H1 (cell line): ENCODE measurements at regions not wholly inside any gene's neighbourhood (a gene's known extent, or its start where the extent isn't known, plus 50 kb on each side); places are given as distances from the start of the nearest gene placed in this dataset.

ENCODE experiments used
- CTCF ChIA-PET: fragments of 300-600 bp; sonication (Branson Sonifier 250); formaldehyde crosslinking; loops from one replicate; lab custom pipeline; 2021; ENCODE audit not compliant: partially characterized antibody; lab: Charles Lee
- POLR2A ChIA-PET: fragments of 300-600 bp; sonication (Branson Sonifier 250); formaldehyde crosslinking; loops from one replicate; lab custom pipeline; 2021; ENCODE audit warnings: inconsistent platforms; ENCODE audit not compliant: partially characterized antibody; lab: Charles Lee
- DNase-seq, 2 experiments: peaks; one replicate each; pipeline versions ENCODE4 v3.0.0 to v3.0.0-alpha.2; 2010 to 2022; ENCODE audit warnings: low spot score in 2 of 2, low read depth in 1 of 2, mixed read lengths in 1 of 2
- FAIRE-seq: peaks from 2 replicates; lab custom pipeline; 2011; peaks lifted over from hg19 to GRCh38; lab: Jason Lieb, UNC
- H2AFZ ChIP-seq: 2 replicates; pipeline ENCODE4 v1.8.1; 2012; ENCODE audit warnings: low read length, inconsistent platforms
- H2AK5ac ChIP-seq: 2 replicates; pipeline ENCODE4 v1.6.1; 2013; ENCODE audit warnings: low read depth, low read length
- H2BK120ac ChIP-seq: replicated peaks from 2 replicates; pipeline ENCODE3; 2013; ENCODE audit warnings: low read depth, low read length, inconsistent platforms
- H2BK12ac ChIP-seq: 2 replicates; pipeline ENCODE4 v1.6.1; 2013; ENCODE audit warnings: low read depth, low read length
- H2BK15ac ChIP-seq: 2 replicates; pipeline ENCODE4 v1.6.1; 2013; ENCODE audit warnings: low read length
- H2BK20ac ChIP-seq: 2 replicates; pipeline ENCODE4 v1.6.1; 2013; ENCODE audit warnings: low read length
- H2BK5ac ChIP-seq: 2 replicates; pipeline ENCODE4 v1.6.1; 2013; ENCODE audit warnings: low read depth, low read length
- H3K14ac ChIP-seq: 2 replicates; pipeline ENCODE4 v1.6.1; 2013; ENCODE audit warnings: inconsistent platforms; ENCODE audit not compliant: insufficient read length
- H3K18ac ChIP-seq: 2 replicates; pipeline ENCODE4 v1.6.1; 2013; ENCODE audit warnings: low read length; ENCODE audit errors: extremely low read depth
- H3K23ac ChIP-seq: 2 replicates; pipeline ENCODE4 v1.6.1; 2013; ENCODE audit warnings: inconsistent platforms; ENCODE audit not compliant: insufficient read length
- H3K23me2 ChIP-seq: 2 replicates; pipeline ENCODE4 v1.6.1; 2013; ENCODE audit warnings: low read depth, low read length
- H3K27ac ChIP-seq: 2 replicates; pipeline ENCODE4 v1.6.1; 2011; ENCODE audit warnings: low read depth, low read length, inconsistent platforms
- H3K27me3 ChIP-seq, 4 experiments: replicated peaks in 1 of 4; 1 replicate in 1 of 4; 2 replicates in 3 of 4; pipeline versions ENCODE4 v1.6.1 to v1.8.1; 2011 to 2013; ENCODE audit warnings: low read length in 3 of 4, mild to moderate bottlenecking in 3 of 4, inconsistent platforms in 2 of 4, mixed read lengths in 2 of 4, moderate library complexity in 1 of 4; ENCODE audit not compliant: control insufficient read depth in 3 of 4, insufficient read depth in 3 of 4; ENCODE audit errors: extremely low read depth in 1 of 4
- H3K36me3 ChIP-seq, 4 experiments: 2 replicates each; pipeline versions ENCODE4 v1.6.1 to v1.8.1; 2011 to 2013; ENCODE audit warnings: mild to moderate bottlenecking in 4 of 4, low read length in 3 of 4, moderate library complexity in 2 of 4, control low read depth in 1 of 4, inconsistent platforms in 1 of 4; ENCODE audit not compliant: insufficient read depth in 4 of 4, control insufficient read depth in 2 of 4
- H3K4ac ChIP-seq: replicated peaks from 2 replicates; pipeline ENCODE3; 2013; ENCODE audit warnings: low read length, low read depth, mixed read lengths, inconsistent platforms; ENCODE audit not compliant: insufficient read length
- H3K4me1 ChIP-seq, 4 experiments: replicated peaks in 1 of 4; 1 replicate in 1 of 4; 2 replicates in 3 of 4; pipeline versions ENCODE4 v1.6.1 to v1.8.1; 2011 to 2013; ENCODE audit warnings: low read length in 3 of 4, inconsistent platforms in 2 of 4, mixed read lengths in 1 of 4; ENCODE audit not compliant: insufficient read depth in 4 of 4, control insufficient read depth in 3 of 4
- H3K4me2 ChIP-seq, 2 experiments: 2 replicates each; pipeline versions ENCODE4 v1.6.1 to v1.8.1; 2011 to 2013; ENCODE audit warnings: low read depth in 2 of 2, low read length in 2 of 2, control low read depth in 1 of 2, inconsistent platforms in 1 of 2, mild to moderate bottlenecking in 1 of 2; ENCODE audit not compliant: insufficient read depth in 1 of 2
- H3K4me3 ChIP-seq, 4 experiments: fragments of 200-600, 300-600 bp in 1 of 4; sonication (generic), shearing (Covaris generic), sonication (Bioruptor Twin) in 1 of 4; 2 replicates each; pipeline versions ENCODE4 v1.5.1 to v1.8.1; 2011 to 2016; ENCODE audit warnings: low read length in 4 of 4, low read depth in 3 of 4, control low read depth in 2 of 4, inconsistent platforms in 2 of 4, mild to moderate bottlenecking in 2 of 4, mixed read lengths in 1 of 4, moderate library complexity in 1 of 4; ENCODE audit not compliant: insufficient read depth in 2 of 4; ENCODE audit errors: extremely low read depth in 1 of 4
- H3K56ac ChIP-seq: replicated peaks from 2 replicates; pipeline ENCODE3; 2013; ENCODE audit warnings: low read depth, mild to moderate bottlenecking, mixed read lengths, low read length, inconsistent platforms; ENCODE audit not compliant: insufficient read length
- H3K79me1 ChIP-seq: 2 replicates; pipeline ENCODE4 v1.6.1; 2013; ENCODE audit warnings: low read depth, low read length, control low read depth
- H3K79me2 ChIP-seq, 2 experiments: 2 replicates each; pipeline versions ENCODE4 v1.6.1 to v1.8.1; 2012 to 2013; ENCODE audit warnings: low read length in 2 of 2, mild to moderate bottlenecking in 2 of 2, inconsistent platforms in 1 of 2; ENCODE audit not compliant: insufficient read depth in 2 of 2, control insufficient read depth in 1 of 2
- H3K9ac ChIP-seq, 4 experiments: replicated peaks in 1 of 4; 1 replicate in 1 of 4; 2 replicates in 3 of 4; pipeline versions ENCODE4 v1.6.1 to v1.8.1; 2011 to 2013; ENCODE audit warnings: low read depth in 3 of 4, low read length in 3 of 4, control low read depth in 2 of 4, mild to moderate bottlenecking in 2 of 4, moderate library complexity in 2 of 4, inconsistent platforms in 1 of 4; ENCODE audit errors: extremely low read depth in 1 of 4
- H3K9me3 ChIP-seq, 2 experiments: 2 replicates each; pipeline versions ENCODE4 v1.6.1 to v1.8.1; 2012 to 2013; ENCODE audit warnings: mild to moderate bottlenecking in 2 of 2, moderate library complexity in 2 of 2, control low read depth in 1 of 2, inconsistent platforms in 1 of 2, low read depth in 1 of 2, low read length in 1 of 2, mixed read lengths in 1 of 2; ENCODE audit not compliant: insufficient read depth in 2 of 2
- H4K20me1 ChIP-seq, 2 experiments: replicated peaks in 1 of 2; 2 replicates each; pipeline versions ENCODE3 to v1.8.1; 2011 to 2013; ENCODE audit warnings: inconsistent platforms in 2 of 2, low read length in 2 of 2, mild to moderate bottlenecking in 1 of 2; ENCODE audit not compliant: insufficient read depth in 2 of 2, control insufficient read depth in 1 of 2
- H4K5ac ChIP-seq: 2 replicates; pipeline ENCODE4 v1.6.1; 2013; ENCODE audit warnings: low read length, low read depth, mixed read lengths, inconsistent platforms; ENCODE audit not compliant: insufficient read length
- H4K8ac ChIP-seq: 2 replicates; pipeline ENCODE4 v1.8.0; 2013; ENCODE audit warnings: mild to moderate bottlenecking, moderate library complexity, low read length, inconsistent platforms; ENCODE audit not compliant: insufficient read depth; ENCODE audit errors: extremely low read depth
- H4K91ac ChIP-seq: replicated peaks from 2 replicates; pipeline ENCODE3; 2013; ENCODE audit warnings: low read length, mixed read lengths, inconsistent platforms; ENCODE audit not compliant: insufficient read length
- CBX5 ChIP-seq: fragments of 300-800, 300-1000 bp; sonication (generic); IDR thresholded peaks from 2 replicates; pipeline ENCODE4 v1.7.1; 2016; ENCODE audit warnings: antibody characterized with exemption, low read length, low read depth
- CEBPB ChIP-seq: IDR thresholded peaks from 2 replicates; pipeline ENCODE4 v1.6.1; 2012; ENCODE audit warnings: low read depth, low read length
- CREB1 ChIP-seq: IDR thresholded peaks from 2 replicates; pipeline ENCODE4 v1.6.1; 2012; ENCODE audit warnings: inconsistent platforms
- CTCF ChIP-seq, 3 experiments: IDR thresholded peaks; 1 replicate in 2 of 3; 2 replicates in 1 of 3; pipeline versions ENCODE4 v1.5.1 to v1.6.1; 2011; ENCODE audit warnings: low read length in 3 of 3, mild to moderate bottlenecking in 3 of 3, inconsistent platforms in 2 of 3, low read depth in 1 of 3, moderate library complexity in 1 of 3; ENCODE audit not compliant: insufficient read depth in 1 of 3; ENCODE audit errors: control extremely low read depth in 1 of 3
- FOSL1 ChIP-seq: IDR thresholded peaks from 2 replicates; pipeline ENCODE4 v1.6.1; 2011; ENCODE audit warnings: mild to moderate bottlenecking, low read depth, low read length, moderate library complexity; ENCODE audit not compliant: insufficient read depth
- GABPA ChIP-seq: IDR thresholded peaks from 2 replicates; pipeline ENCODE4 v1.6.1; 2011; ENCODE audit warnings: mild to moderate bottlenecking, low read length, moderate library complexity, borderline replicate concordance; ENCODE audit not compliant: insufficient read depth
- HDAC2 ChIP-seq, 2 experiments: fragments of 300-600 bp in 1 of 2; sonication (generic) in 1 of 2; IDR thresholded peaks; 2 replicates each; pipeline ENCODE4 v1.6.1; 2011 to 2012; ENCODE audit warnings: low read depth in 2 of 2, low read length in 2 of 2, mild to moderate bottlenecking in 2 of 2, moderate library complexity in 2 of 2, borderline replicate concordance in 1 of 2, inconsistent platforms in 1 of 2
- PHF8 ChIP-seq: fragments of 200-600 bp; sonication (generic); conservative IDR thresholded peaks from 2 replicates; pipeline ENCODE4 v1.7.1; 2012; ENCODE audit warnings: low read depth, mild to moderate bottlenecking, inconsistent platforms, low read length, moderate library complexity
- TAF1 ChIP-seq: IDR thresholded peaks from 2 replicates; pipeline ENCODE4 v1.6.1; 2011; ENCODE audit warnings: mild to moderate bottlenecking, low read depth, low read length
- USF2 ChIP-seq: IDR thresholded peaks from 2 replicates; pipeline ENCODE4 v1.6.1; 2011; ENCODE audit warnings: low read length, improper control_type of control experiment
- YY1 ChIP-seq: IDR thresholded peaks from 2 replicates; pipeline ENCODE4 v1.6.1; 2011; ENCODE audit warnings: low read depth, mild to moderate bottlenecking, low read length
- WGBS, 2 experiments: shearing (Covaris generic) in 1 of 2; methylation state at CpG; one replicate each; pipeline versions ENCODE4 v1.1.6 to v1.1.7; 2013 to 2015; ENCODE audit warnings: low lambda C conversion rate in 2 of 2, mixed read lengths in 2 of 2, inconsistent platforms in 1 of 2, low coverage in 1 of 2, missing lambda C conversion rate in 1 of 2; ENCODE audit not compliant: insufficient replicate concordance in 2 of 2, insufficient coverage in 1 of 2, insufficient read length in 1 of 2; ENCODE audit errors: extremely low coverage in 1 of 2, missing lambda C conversion rate in 1 of 2; 5-methylcytosine and 5-hydroxymethylcytosine counted together

- DNase-seq (no peak), FAIRE-seq (no peak)
- Histone ChIP-seq H2BK12ac (no peak overlapping the region), H3K27ac (no peak overlapping the region), H4K91ac (no peak overlapping the region), H3K9ac (no peak overlapping the region), H3K4me3 (no peak overlapping the region), H2BK15ac (no peak overlapping the region), H4K20me1 (no peaks in the 10 kb centered on the region), H2BK20ac (no peak overlapping the region), H3K18ac (no peak overlapping the region; the same call in 1 of the 2 replicates), H3K23me2 (no peaks in the 10 kb centered on the region), H3K79me2 (no peaks in the 10 kb centered on the region), H3K27me3 (no peaks in the 10 kb centered on the region), H3K56ac (no peak overlapping the region), H3K14ac (no peak overlapping the region), H3K4me1 (peaks cover 2 to 7% (median 4%) of the 10 kb centered on the region in 4 experiments; a peak in 4 of 7 replicates), H2AFZ (no peak overlapping the region), H3K4me2 (no peak overlapping the region), H2BK120ac (no peak overlapping the region), H2BK5ac (no peak overlapping the region), H3K79me1 (no peaks in the 10 kb centered on the region), H3K4ac (no peak overlapping the region), H2AK5ac (no peak overlapping the region), H3K9me3 (no peaks in the 10 kb centered on the region), H3K36me3 (no peaks in the 10 kb centered on the region), H3K23ac (no peak overlapping the region), H4K8ac (no peak overlapping the region), H4K5ac (no peak overlapping the region)
- POLR2A ChIA-PET, result interaction anchor here (1.0 kb wide), 1 partner anchor 9 kb away, joined by 4 read pairs; no protein-coding TSS in a partner anchor
- no peak for TF ChIP-seq FOSL1
- no peak for TF ChIP-seq PHF8
- no peak for TF ChIP-seq USF2
- no peak for TF ChIP-seq CREB1
- no peak for TF ChIP-seq TAF1
- TF ChIP-seq YY1, result no peak
- TF ChIP-seq CEBPB, result no peak
- TF ChIP-seq HDAC2 (IDR thresholded peaks at IDR 0.05; ENCODE audit: borderline replicate concordance in 1 of 2, low read depth in 2 of 2, low read length in 2 of 2), result no peak
- TF ChIP-seq GABPA, result no peak
- TF ChIP-seq CBX5, result no peak
- no peak for TF ChIP-seq CTCF (IDR thresholded peaks at IDR 0.05; ENCODE audit: control extremely low read depth in 1 of 3, insufficient read depth in 1 of 3, low read depth in 1 of 3, low read length in 3 of 3)
- WGBS, 2 experiments, result 90% methylated on average over 3 of the region's 3 CpGs; no CpG with 5 or more reads in 1 of the 2 experiments
- CTCF ChIA-PET, result interaction anchor here (0.8 to 4.2 kb wide), 6 partner anchors 9 to 464 kb away, joined by 3 to 36 read pairs (median 4); no protein-coding TSS in a partner anchor
Observed at GRCh38 chr7:25906003-25906402, 246.0 kb upstream of the NFE2L3 start.
